ENCODE measurements at regions not wholly inside any gene's neighbourhood (a gene's known extent, or its start where the extent isn't known, plus 50 kb on each side); places are given as distances from the start of the nearest gene placed in this dataset.

DNA sequence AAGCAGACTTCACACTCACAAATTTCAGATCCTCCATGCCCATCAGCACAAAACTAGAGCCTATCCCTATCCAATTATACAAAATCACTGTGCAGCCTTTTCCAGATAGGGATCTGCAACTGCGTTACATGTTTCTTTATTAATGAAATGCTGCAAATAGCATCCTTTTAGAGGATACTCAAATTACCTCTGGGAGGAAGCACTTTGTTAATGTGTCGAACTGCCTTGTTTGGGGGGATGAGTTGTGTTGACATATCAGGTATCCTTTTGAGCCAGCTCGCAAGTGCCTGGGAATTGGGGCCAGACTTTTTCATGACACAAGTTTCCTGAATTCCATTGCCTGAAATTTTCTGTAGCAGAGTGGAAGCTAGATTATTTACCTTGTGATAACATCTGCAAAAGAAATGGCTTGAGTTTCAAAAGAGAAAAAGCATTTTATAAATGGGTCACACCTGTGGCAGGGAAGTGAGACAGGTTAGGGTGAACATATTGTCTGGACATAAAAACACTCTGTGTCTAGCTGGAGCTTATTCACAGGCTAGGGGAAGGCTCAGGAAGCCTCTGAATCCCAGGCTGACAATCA lies 299.1 kb upstream of the MTNR1B start:
- H3K27me3 Mint-ChIP-seq (ENCODE audit: insufficient read depth, low read depth): peaks cover 4% of the 10 kb centered on the region

GRCh38 chr11:92671081-92671480 lies 298.4 kb upstream of the MTNR1B start:
- H3K27me3 ChIP-seq: no peaks in the 10 kb centered on the region
- H3K9me3 Mint-ChIP-seq: peaks cover 2% of the 10 kb centered on the region
- H3K4me2 ChIP-seq: no peak overlapping the region
- H3K27me3 Mint-ChIP-seq (ENCODE audit: insufficient read depth, low read depth): peaks cover 4% of the 10 kb centered on the region
- H3K27ac Mint-ChIP-seq: no peak overlapping the region
- H3K36me3 Mint-ChIP-seq: peaks cover 3% of the 10 kb centered on the region
- H3K4me3 Mint-ChIP-seq: no peak overlapping the region
- H2AFZ ChIP-seq (replicated peaks): no peak overlapping the region
- no peaks in the 10 kb centered on the region for H4K20me1 ChIP-seq (ENCODE audit: low read depth)
- H3K4me1 Mint-ChIP-seq: peaks cover 39% of the 10 kb centered on the region
- H3K27ac ChIP-seq: no peak overlapping the region
- no peak overlapping the region for H3K9ac ChIP-seq
- H3K79me2 ChIP-seq (ENCODE audit: low read depth): no peaks in the 10 kb centered on the region
- no peaks in the 10 kb centered on the region for H3K9me3 ChIP-seq (ENCODE audit: low read depth)
- no peak for DNase-seq (ENCODE audit: low spot score)
- TF ChIP-seq EZH2 (IDR thresholded peaks at IDR 0.05) (no peak), CTCF (IDR thresholded peaks at IDR 0.05) (no peak), EZH2phosphoT487 (IDR thresholded peaks at IDR 0.05) (no peak)
- peaks cover 43% of the 10 kb centered on the region for H3K4me1 ChIP-seq
- H3K36me3 ChIP-seq: no peaks in the 10 kb centered on the region
- H3K4me3 ChIP-seq: no peak overlapping the region
- peaks cover 19% of the 10 kb centered on the region for H3F3A ChIP-seq (ENCODE audit: low read depth)

More for the DNA sequence above, 299.1 kb upstream of the MTNR1B start:
- Histone ChIP-seq H3K27ac (no peak overlapping the region), H3F3A (ENCODE audit: low read depth) (peaks cover 19% of the 10 kb centered on the region), H4K20me1 (ENCODE audit: low read depth) (no peaks in the 10 kb centered on the region), H3K79me2 (ENCODE audit: low read depth) (no peaks in the 10 kb centered on the region), H3K9ac (no peak overlapping the region), H2AFZ (replicated peaks) (no peak overlapping the region), H3K27me3 (no peaks in the 10 kb centered on the region), H3K9me3 (ENCODE audit: low read depth) (no peaks in the 10 kb centered on the region), H3K4me3 (no peak overlapping the region), H3K4me2 (no peak overlapping the region), H3K4me1 (peaks cover 38% of the 10 kb centered on the region), H3K36me3 (no peaks in the 10 kb centered on the region)
- H3K27ac Mint-ChIP-seq: peak overlapping the region; percentile 14
- DNase-seq (ENCODE audit: low spot score): no peak
- peaks cover 2% of the 10 kb centered on the region for H3K9me3 Mint-ChIP-seq
- H3K4me3 Mint-ChIP-seq: no peak overlapping the region
- H3K4me1 Mint-ChIP-seq: peaks cover 37% of the 10 kb centered on the region
- peaks cover 3% of the 10 kb centered on the region for H3K36me3 Mint-ChIP-seq
- TF ChIP-seq CTCF (IDR thresholded peaks at IDR 0.05): no peak
- no peak for TF ChIP-seq EZH2 (IDR thresholded peaks at IDR 0.05)
- no peak for TF ChIP-seq EZH2phosphoT487 (IDR thresholded peaks at IDR 0.05)

- no peak overlapping the region for H3K27ac ChIP-seq
- H3K27ac Mint-ChIP-seq: no peak overlapping the region
- no peaks in the 10 kb centered on the region for H4K20me1 ChIP-seq (ENCODE audit: low read depth)
- H3K9me3 Mint-ChIP-seq: peaks cover 19% of the 10 kb centered on the region
- no peaks in the 10 kb centered on the region for H3K79me2 ChIP-seq (ENCODE audit: low read depth)
- peaks cover 2% of the 10 kb centered on the region for H3K27me3 Mint-ChIP-seq (ENCODE audit: insufficient read depth, low read depth)
- TF ChIP-seq EZH2phosphoT487 (IDR thresholded peaks at IDR 0.05) (no peak), CTCF (IDR thresholded peaks at IDR 0.05) (no peak), EZH2 (IDR thresholded peaks at IDR 0.05) (no peak)
- H3K36me3 ChIP-seq: no peaks in the 10 kb centered on the region
- H3K9ac ChIP-seq: no peak overlapping the region
- H2AFZ ChIP-seq (replicated peaks): no peak overlapping the region
- DNase-seq (ENCODE audit: low spot score): no peak
- peaks cover 19% of the 10 kb centered on the region for H3K36me3 Mint-ChIP-seq
- no peaks in the 10 kb centered on the region for H3K27me3 ChIP-seq
- peaks cover 11% of the 10 kb centered on the region for H3K4me1 ChIP-seq
- H3K4me2 ChIP-seq: no peak overlapping the region
- no peak overlapping the region for H3K4me3 Mint-ChIP-seq
- H3F3A ChIP-seq (ENCODE audit: low read depth): no peaks in the 10 kb centered on the region
- no peaks in the 10 kb centered on the region for H3K9me3 ChIP-seq (ENCODE audit: low read depth)
- H3K4me1 Mint-ChIP-seq: peaks cover 5% of the 10 kb centered on the region
- no peak overlapping the region for H3K4me3 ChIP-seq
These were observed 294.1 kb upstream of the MTNR1B start for GRCh38 chr11:92675303-92675702.
